Adipose tissue (tissue), 3 donors: ENCODE measurements at regions not wholly inside any gene's neighbourhood (a gene's known extent, or its start where the extent isn't known, plus 50 kb on each side); places are given as distances from the start of the nearest gene placed in this dataset.

Experiments
- H3K27ac ChIP-seq: one replicate; pipeline ENCODE4 v1.5.1; 2013; ENCODE audit warnings: low read depth, low read length
- WGBS, 3 donors: extraction: QIAGEN DNeasy Blood & Tissue Kit; methylation state at CpG; one replicate each; pipeline ENCODE4 v1.1.7; 2013; 5-methylcytosine and 5-hydroxymethylcytosine counted together
- donor health status: healthy with polysubstance abuse.
- donor health status: Bipolar disorder and iron deficiency.
- donor health status: healthy.

- no peak overlapping the region for H3K27ac ChIP-seq
Measured at GRCh38 chr13:33493672-33494365, 208.3 kb upstream of the STARD13 start.

GRCh38 chr13:33494596-33495204 is 209.1 kb upstream of the STARD13 start:
- no peak overlapping the region for H3K27ac ChIP-seq
- 63 to 80% (median 69%) methylated on average over 4 of the region's 4 CpGs for WGBS, 3 donors

More at GRCh38 chr13:33493672-33494365, 208.3 kb upstream of the STARD13 start:
- 48 to 95% (median 92%) methylated on average over 6 of the region's 6 CpGs for WGBS, 3 donors

GRCh38 chr13:33496336-33496735 is 210.8 kb upstream of the STARD13 start:
- no peak overlapping the region for H3K27ac ChIP-seq

- whole genome bisulfite sequencing, 3 donors = 83 to 90% (median 88%) methylated on average over 4 of the region's 4 CpGs
- no peak overlapping the region for H3K27ac ChIP-seq
Measured at GRCh38 chr13:33497146-33497845, 211.7 kb upstream of the STARD13 start.

- WGBS, 3 donors = 93 to 100% (median 95%) methylated on average over 1 of the region's 1 CpG
Measured at GRCh38 chr13:33508060-33508459, 222.5 kb upstream of the STARD13 start.

GRCh38 chr13:33509642-33510229 is 224.2 kb upstream of the STARD13 start:
- H3K27ac ChIP-seq = no peak overlapping the region
- WGBS, 3 donors = 45 to 77% (median 45%) methylated on average over 5 of the region's 5 CpGs

More at GRCh38 chr13:33508060-33508459, 222.5 kb upstream of the STARD13 start:
- H3K27ac ChIP-seq = no peak overlapping the region

- no peak overlapping the region for H3K27ac ChIP-seq
Measured at GRCh38 chr13:33510350-33510970, 224.9 kb upstream of the STARD13 start.

- 73 to 94% (median 83%) methylated on average over 2 of the region's 2 CpGs for WGBS, 3 donors
- H3K27ac ChIP-seq = no peak overlapping the region
Measured at GRCh38 chr13:33512880-33513554, 227.5 kb upstream of the STARD13 start.

- no peak overlapping the region for H3K27ac ChIP-seq
- WGBS, 3 donors = 94 to 99% (median 97%) methylated on average over 4 of the region's 4 CpGs
Measured at GRCh38 chr13:33514362-33514761, 228.8 kb upstream of the STARD13 start.

- H3K27ac ChIP-seq = no peak overlapping the region
- 70 to 87% (median 85%) methylated on average over 3 of the region's 3 CpGs for WGBS, 3 donors
Measured at GRCh38 chr13:33515146-33515545, 229.6 kb upstream of the STARD13 start.

GRCh38 chr13:33518452-33518851 is 232.9 kb upstream of the STARD13 start:
- H3K27ac ChIP-seq = no peak overlapping the region
- WGBS, 3 donors = 47 to 72% (median 68%) methylated on average over 2 of the region's 2 CpGs

GRCh38 chr13:33519561-33520467 is 234.3 kb upstream of the STARD13 start:
- 66 to 80% (median 77%) methylated on average over 8 of the region's 8 CpGs for WGBS, 3 donors
- H3K27ac ChIP-seq = no peak overlapping the region

- H3K27ac ChIP-seq = no peak overlapping the region
- 90 to 93% (median 93%) methylated on average over 5 of the region's 5 CpGs for WGBS, 3 donors
Measured at GRCh38 chr13:33520468-33520839, 234.9 kb upstream of the STARD13 start.

GRCh38 chr13:33524086-33524485 is 238.5 kb upstream of the STARD13 start:
- H3K27ac ChIP-seq = no peak overlapping the region
- 8 to 65% (median 51%) methylated on average over 1 of the region's 1 CpG for WGBS, 3 donors

- 40 to 85% (median 78%) methylated on average over 4 of the region's 4 CpGs for WGBS, 3 donors
- no peak overlapping the region for H3K27ac ChIP-seq
Measured at GRCh38 chr13:33525763-33526162, 240.2 kb upstream of the STARD13 start.

GRCh38 chr13:33526718-33527117 is 241.2 kb upstream of the STARD13 start:
- H3K27ac ChIP-seq = no peak overlapping the region
- WGBS, 3 donors = 80 to 87% (median 84%) methylated on average over 3 of the region's 3 CpGs

- no peak overlapping the region for H3K27ac ChIP-seq
- WGBS, 3 donors = 63 to 85% (median 69%) methylated on average over 2 of the region's 2 CpGs
Measured at GRCh38 chr13:33528896-33529295, 243.3 kb upstream of the STARD13 start.

- H3K27ac ChIP-seq = no peak overlapping the region
Measured at GRCh38 chr13:33531484-33531883, 245.9 kb upstream of the STARD13 start.
